WTC11 (cell line): ENCODE measurements at regions not wholly inside any gene's neighbourhood (a gene's known extent, or its start where the extent isn't known, plus 50 kb on each side); places are given as distances from the start of the nearest gene placed in this dataset.
A peak's percentile ranks its signal among the peaks of the same experiment; 100 is the strongest.

Experiments
- ATAC-seq: fragments of 200-7000 bp; cut with Tn5 transposase; 2 replicates; pipeline ENCODE4 v1.10.0; 2021; ENCODE audit warnings: mild to moderate bottlenecking, moderate library complexity
- CTCF ChIA-PET: fragments of 300-600 bp; sonication (Branson Sonifier 250); formaldehyde crosslinking; loops from one replicate; lab custom pipeline; 2021; ENCODE audit warnings: antibody characterized with exemption; lab: Charles Lee
- POLR2A ChIA-PET: fragments of 350-600 bp; sonication (Branson Sonifier 250); formaldehyde crosslinking; loops from one replicate; lab custom pipeline; 2021; ENCODE audit warnings: antibody characterized with exemption; lab: Charles Lee
- DNase-seq: peaks from one replicate; pipeline ENCODE4 v3.0.0; 2021; ENCODE audit warnings: low spot score
- H3K27ac Mint-ChIP-seq: 2 replicates; pipeline ENCODE4 v1.8.0; 2021; ENCODE audit warnings: mixed read lengths
- H3K27me3 Mint-ChIP-seq: 2 replicates; pipeline ENCODE4 v1.8.0; 2021; ENCODE audit warnings: low read depth, mild to moderate bottlenecking, moderate library complexity, mixed read lengths
- H3K36me3 Mint-ChIP-seq: 2 replicates; pipeline ENCODE4 v1.8.0; 2021; ENCODE audit warnings: mixed read lengths
- H3K4me1 Mint-ChIP-seq: 2 replicates; pipeline ENCODE4 v1.8.0; 2022; ENCODE audit warnings: mixed read lengths
- H3K4me3 Mint-ChIP-seq: 2 replicates; pipeline ENCODE4 v1.8.0; 2021; ENCODE audit warnings: mild to moderate bottlenecking, moderate library complexity, mixed read lengths
- H3K9me3 Mint-ChIP-seq: 2 replicates; pipeline ENCODE4 v1.8.0; 2021; ENCODE audit warnings: mixed read lengths
- ATF3 ChIP-seq: sonication (generic); formaldehyde crosslinking; conservative IDR thresholded peaks from 2 replicates; pipeline ENCODE4 v1.8.1; 2022; ENCODE audit warnings: mild to moderate bottlenecking, missing genetic modification reagents
- CDX4 ChIP-seq: fragments of 250-450 bp; sonication (Bioruptor Pico); IDR thresholded peaks from 2 replicates; pipeline ENCODE4 v1.9.0; 2021; ENCODE audit warnings: moderate library complexity, mild to moderate bottlenecking, inconsistent platforms, borderline replicate concordance
- CTCF ChIP-seq: fragments of 200-600 bp; IDR thresholded peaks from 2 replicates; pipeline ENCODE4 v1.8.0; 2022; ENCODE audit warnings: antibody characterized with exemption
- E2F1 ChIP-seq: sonication (generic); formaldehyde crosslinking; IDR thresholded peaks from 2 replicates; pipeline ENCODE4 v1.8.0; 2022; ENCODE audit warnings: mild to moderate bottlenecking, missing genetic modification reagents
- E2F4 ChIP-seq: sonication (generic); formaldehyde crosslinking; IDR thresholded peaks from 2 replicates; pipeline ENCODE4 v1.8.1; 2022; ENCODE audit warnings: low read depth, mild to moderate bottlenecking, moderate library complexity, missing genetic modification reagents, borderline replicate concordance
- ERG ChIP-seq: fragments of 250-450 bp; sonication (Bioruptor Pico); IDR thresholded peaks from 2 replicates; pipeline ENCODE4 v1.8.0; 2021; ENCODE audit warnings: mild to moderate bottlenecking
- FOXJ3 ChIP-seq: sonication (generic); formaldehyde crosslinking; IDR thresholded peaks from 2 replicates; pipeline ENCODE4 v1.9.0; 2021; ENCODE audit warnings: missing genetic modification reagents, mild to moderate bottlenecking, borderline replicate concordance
- HMGA2 ChIP-seq: fragments of 250-450 bp; sonication (Bioruptor Pico); IDR thresholded peaks from 2 replicates; pipeline ENCODE4 v1.4.0; 2021; ENCODE audit warnings: mild to moderate bottlenecking, moderate library complexity
- IRF2 ChIP-seq: sonication (generic); formaldehyde crosslinking; IDR thresholded peaks from 2 replicates; pipeline ENCODE4 v1.8.0; 2022; ENCODE audit warnings: low read depth, missing genetic modification reagents, borderline replicate concordance
- JAZF1 ChIP-seq: fragments of 250-450 bp; sonication (Bioruptor Pico); IDR thresholded peaks from 2 replicates; pipeline ENCODE4 v1.9.0; 2021; ENCODE audit warnings: moderate library complexity, mild to moderate bottlenecking, inconsistent platforms
- NFATC4 ChIP-seq: fragments of 250-450 bp; sonication (Bioruptor Pico); IDR thresholded peaks from 2 replicates; pipeline ENCODE4 v1.9.0; 2021; ENCODE audit warnings: mild to moderate bottlenecking
- NFE2L1 ChIP-seq: sonication (generic); formaldehyde crosslinking; IDR thresholded peaks from 2 replicates; pipeline ENCODE4 v1.8.1; 2023; ENCODE audit warnings: missing genetic modification reagents
- NR2C2 ChIP-seq: sonication (generic); formaldehyde crosslinking; IDR thresholded peaks from 2 replicates; pipeline ENCODE4 v1.8.0; 2022; ENCODE audit warnings: mild to moderate bottlenecking, missing genetic modification reagents
- PRDM15 ChIP-seq: sonication (generic); formaldehyde crosslinking; IDR thresholded peaks from 2 replicates; pipeline ENCODE4 v1.8.0; 2022; ENCODE audit warnings: missing genetic modification reagents
- PRRX2 ChIP-seq: fragments of 250-450 bp; sonication (Bioruptor Pico); IDR thresholded peaks from 2 replicates; pipeline ENCODE4 v1.8.0; 2021; ENCODE audit warnings: mild to moderate bottlenecking
- RORB ChIP-seq: fragments of 250-450 bp; sonication (Bioruptor Pico); IDR thresholded peaks from 2 replicates; pipeline ENCODE4 v1.9.0; 2021; ENCODE audit warnings: mild to moderate bottlenecking
- SOX15 ChIP-seq: fragments of 250-450 bp; sonication (Bioruptor Pico); IDR thresholded peaks from 2 replicates; pipeline ENCODE4 v1.9.0; 2021; ENCODE audit warnings: mild to moderate bottlenecking
- ZBTB21 ChIP-seq: sonication (generic); formaldehyde crosslinking; IDR thresholded peaks from 2 replicates; pipeline ENCODE4 v1.8.1; 2023; ENCODE audit warnings: mild to moderate bottlenecking, missing genetic modification reagents, borderline replicate concordance
- ZNF232 ChIP-seq: sonication (generic); formaldehyde crosslinking; IDR thresholded peaks from 2 replicates; pipeline ENCODE4 v1.8.0; 2022; ENCODE audit warnings: mild to moderate bottlenecking, missing genetic modification reagents
- ZNF396 ChIP-seq: fragments of 250-450 bp; sonication (Bioruptor Pico); IDR thresholded peaks from 2 replicates; pipeline ENCODE4 v1.8.0; 2021; ENCODE audit warnings: mild to moderate bottlenecking, moderate library complexity, borderline replicate concordance
- ZNF416 ChIP-seq: fragments of 250-450 bp; sonication (Bioruptor Pico); IDR thresholded peaks from 2 replicates; pipeline ENCODE4 v1.9.0; 2021; ENCODE audit warnings: mild to moderate bottlenecking, inconsistent platforms
- ZNF671 ChIP-seq: fragments of 250-450 bp; sonication (Bioruptor Pico); IDR thresholded peaks from 2 replicates; pipeline ENCODE4 v1.8.0; 2021; ENCODE audit warnings: mild to moderate bottlenecking

GRCh38 chr1:96048572-96049212 is 672.9 kb upstream of the PTBP2 start:
- Mint-ChIP-seq H3K9me3 (peaks cover 11% of the 10 kb centered on the region), H3K4me3 (no peak overlapping the region), H3K27me3 (no peaks in the 10 kb centered on the region), H3K27ac (no peak overlapping the region), H3K4me1 (peaks cover 6% of the 10 kb centered on the region), H3K36me3 (peaks cover 2% of the 10 kb centered on the region; the same call in 1 of the 2 replicates)
- TF ChIP-seq PRDM15 = peak; percentile 43; the same call in 1 of the 2 replicates
- no peak for TF ChIP-seq CTCF
- TF ChIP-seq CDX4 (CRISPR knock-in tag) = no peak
- DNase-seq (no peak), ATAC-seq (no peak)
- POLR2A ChIA-PET = no interaction called here
- CTCF ChIA-PET = no interaction called here

- Mint-ChIP-seq H3K9me3 (peaks cover 21% of the 10 kb centered on the region), H3K27me3 (no peaks in the 10 kb centered on the region), H3K36me3 (peaks cover 12% of the 10 kb centered on the region), H3K27ac (no peak overlapping the region), H3K4me3 (no peak overlapping the region), H3K4me1 (peaks cover 5% of the 10 kb centered on the region)
- no peak for ATAC-seq
- DNase-seq = no peak
- POLR2A ChIA-PET = no interaction called here
- TF ChIP-seq PRRX2 = no peak
- TF ChIP-seq E2F1 (CRISPR knock-in tag) = no peak
- TF ChIP-seq NFATC4 (CRISPR knock-in tag) = no peak
- TF ChIP-seq CTCF = no peak
- no peak for TF ChIP-seq E2F4
- TF ChIP-seq ZNF671 (CRISPR knock-in tag) = no peak
- no peak for TF ChIP-seq ZNF396 (CRISPR knock-in tag)
- no peak for TF ChIP-seq ZNF232 (CRISPR knock-in tag)
- TF ChIP-seq ATF3 (CRISPR knock-in tag) = no peak
- TF ChIP-seq RORB (CRISPR knock-in tag) = no peak
- TF ChIP-seq ZBTB21 = no peak
- TF ChIP-seq ZNF416 (CRISPR knock-in tag) = no peak
- no peak for TF ChIP-seq FOXJ3 (CRISPR knock-in tag)
- no peak for TF ChIP-seq NFE2L1 (CRISPR knock-in tag)
- no peak for TF ChIP-seq NR2C2 (CRISPR knock-in tag)
- no peak for TF ChIP-seq IRF2 (CRISPR knock-in tag)
- TF ChIP-seq JAZF1 (CRISPR knock-in tag) = no peak
- TF ChIP-seq HMGA2 (CRISPR knock-in tag) = no peak
- TF ChIP-seq SOX15 (CRISPR knock-in tag) = no peak
- TF ChIP-seq ERG (CRISPR knock-in tag) = no peak
- CTCF ChIA-PET = no interaction called here
These were observed 671.7 kb upstream of the PTBP2 start for GRCh38 chr1:96049759-96050409.
